Activated T-helper 1 cell treated with anti-CD3 and anti-CD28 coated beads, Interleukin-12 subunit alpha, Interleukin-12 subunit beta, Interleukin-2, Interleukin-4 antibody, amounts not matched to agents 30 ng/mL and 10 ng/mL and 1 ng/mL, durations not matched to agents 14 hours and 24 hours and 36 hours (primary cell): ENCODE measurements at regions not wholly inside any gene's neighbourhood (a gene's known extent, or its start where the extent isn't known, plus 50 kb on each side); places are given as distances from the start of the nearest gene placed in this dataset.

Source experiments
- DNase-seq: peaks from one replicate; pipeline ENCODE4 v3.0.0; 2021; ENCODE audit warnings: low spot score
- H3K27ac Mint-ChIP-seq: one replicate; pipeline ENCODE4 v1.8.0; 2021; ENCODE audit warnings: mild to moderate bottlenecking, mixed read lengths
- H3K27me3 Mint-ChIP-seq: one replicate; pipeline ENCODE4 v1.8.0; 2022; ENCODE audit warnings: mild to moderate bottlenecking, moderate library complexity, mixed read lengths; ENCODE audit not compliant: insufficient read depth
- H3K36me3 Mint-ChIP-seq: one replicate; pipeline ENCODE4 v1.8.0; 2021; ENCODE audit warnings: low read depth, mixed read lengths
- H3K4me1 Mint-ChIP-seq: one replicate; pipeline ENCODE4 v1.8.0; 2021; ENCODE audit warnings: low read depth, mixed read lengths
- H3K4me3 Mint-ChIP-seq: one replicate; pipeline ENCODE4 v1.8.0; 2021; ENCODE audit warnings: mild to moderate bottlenecking, moderate library complexity, mixed read lengths
- H3K9me3 Mint-ChIP-seq: one replicate; pipeline ENCODE4 v1.8.0; 2021; ENCODE audit warnings: mixed read lengths
- intact Hi-C: fragments of 100-400 bp; cut with micrococcal nuclease; formaldehyde crosslinking; loops from one replicate; pipeline ENCODE4 v1.15.1; 2024

DNA sequence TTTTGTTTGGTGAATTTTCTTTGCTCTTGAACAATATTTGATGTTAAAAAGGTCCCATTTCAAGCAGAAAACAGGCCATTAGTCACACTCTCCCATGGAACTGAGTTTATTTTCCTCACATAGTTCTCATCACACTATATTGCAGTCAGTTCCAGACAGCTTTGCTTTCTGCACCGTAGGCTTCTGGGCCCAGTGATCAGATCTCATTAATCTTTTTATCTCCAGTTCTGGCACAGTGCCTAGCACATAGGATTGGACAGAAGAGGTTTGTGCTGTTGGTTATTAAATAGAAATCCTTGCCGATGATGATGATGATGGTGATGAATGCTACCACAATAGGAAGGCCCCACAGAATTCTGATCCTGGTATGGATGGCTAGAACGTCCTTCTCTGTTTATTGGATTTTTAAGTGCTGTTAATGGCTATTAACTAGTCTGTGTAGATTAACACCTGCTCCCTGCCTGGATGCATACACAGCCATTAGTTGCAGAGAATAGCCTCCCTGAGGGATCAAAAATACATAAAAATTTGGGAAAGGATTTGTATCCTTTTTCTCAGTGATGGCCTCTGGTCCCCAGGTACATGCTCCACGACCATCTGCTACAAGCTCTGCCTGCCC lies 52.0 kb upstream of the NTRK2 start:
- no peak for DNase-seq
- no peaks in the 10 kb centered on the region for H3K27me3 Mint-ChIP-seq
- no peaks in the 10 kb centered on the region for H3K36me3 Mint-ChIP-seq
- no peak overlapping the region for H3K27ac Mint-ChIP-seq
- no peaks in the 10 kb centered on the region for H3K9me3 Mint-ChIP-seq
- intact Hi-C loops, result no loop called here
- no peak overlapping the region for H3K4me3 Mint-ChIP-seq
- no peaks in the 10 kb centered on the region for H3K4me1 Mint-ChIP-seq
